Lower leg skin (tissue), 4 donors: ENCODE measurements at regions not wholly inside any gene's neighbourhood (a gene's known extent, or its start where the extent isn't known, plus 50 kb on each side); places are given as distances from the start of the nearest gene placed in this dataset.

Experiments
- DNase-seq, 2 donors: peaks; one replicate each; pipeline ENCODE4 v3.0.0-alpha.2; 2019; ENCODE audit warnings: low spot score in 2 of 2
- H3K4me3 ChIP-seq: fragments of 200-600 bp; sonication (generic); 2 replicates; pipeline ENCODE4 v1.5.1; 2017; ENCODE audit warnings: mild to moderate bottlenecking, low read depth; ENCODE audit not compliant: poor library complexity, severe bottlenecking
- POLR2A ChIP-seq, 2 donors: fragments of 450-650 bp; IDR thresholded peaks; one replicate each; pipeline ENCODE4 v1.6.1; 2016 to 2017; ENCODE audit warnings: antibody characterized with exemption in 2 of 2, mild to moderate bottlenecking in 1 of 2, moderate library complexity in 1 of 2
- WGBS, 2 donors: methylation state at CpG; one replicate each; pipeline ENCODE4 v1.1.5; 2018; 5-methylcytosine and 5-hydroxymethylcytosine counted together
- intact Hi-C: fragments of 100-400 bp; cut with DNase I; formaldehyde crosslinking; loops from one replicate; pipeline ENCODE4 v1.15.0; 2023; ENCODE audit warnings: low total_unique reads
- TF ChIP-seq, protein P1 (sequence below), 3 donors: fragments of 450-650 bp; IDR thresholded peaks; one replicate each; pipeline ENCODE4 v1.5.1; 2016; ENCODE audit warnings: antibody characterized with exemption in 3 of 3, mild to moderate bottlenecking in 3 of 3, moderate library complexity in 2 of 3

DNA sequence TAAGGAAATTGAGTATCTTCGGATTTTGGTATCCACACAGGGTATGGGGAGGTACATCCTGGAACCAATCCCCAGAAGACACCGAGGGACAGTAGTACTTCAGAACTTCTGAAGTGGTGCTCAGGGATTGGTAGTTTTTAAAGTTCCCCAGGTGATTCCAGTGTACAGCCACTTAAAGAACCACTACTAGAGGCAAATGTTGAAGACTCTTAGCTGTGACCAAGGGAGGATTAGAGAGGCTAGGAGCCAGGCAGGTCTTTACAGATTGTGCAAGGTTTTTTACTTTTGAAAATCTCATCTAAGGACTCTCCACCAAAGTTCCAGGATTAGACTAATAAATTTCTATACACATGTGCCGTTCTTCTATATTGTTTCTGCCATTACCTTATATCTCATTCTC lies 52.9 kb upstream of the GLS start:
- no peak overlapping the region for H3K4me3 ChIP-seq
- intact Hi-C loops, result no loop called here
- 92% methylated on average over 3 of the region's 3 CpGs for WGBS, 2 donors
- no peak for DNase-seq
- TF ChIP-seq POLR2A (IDR thresholded peaks at IDR 0.05), result no peak
- TF ChIP-seq, protein P1, sequence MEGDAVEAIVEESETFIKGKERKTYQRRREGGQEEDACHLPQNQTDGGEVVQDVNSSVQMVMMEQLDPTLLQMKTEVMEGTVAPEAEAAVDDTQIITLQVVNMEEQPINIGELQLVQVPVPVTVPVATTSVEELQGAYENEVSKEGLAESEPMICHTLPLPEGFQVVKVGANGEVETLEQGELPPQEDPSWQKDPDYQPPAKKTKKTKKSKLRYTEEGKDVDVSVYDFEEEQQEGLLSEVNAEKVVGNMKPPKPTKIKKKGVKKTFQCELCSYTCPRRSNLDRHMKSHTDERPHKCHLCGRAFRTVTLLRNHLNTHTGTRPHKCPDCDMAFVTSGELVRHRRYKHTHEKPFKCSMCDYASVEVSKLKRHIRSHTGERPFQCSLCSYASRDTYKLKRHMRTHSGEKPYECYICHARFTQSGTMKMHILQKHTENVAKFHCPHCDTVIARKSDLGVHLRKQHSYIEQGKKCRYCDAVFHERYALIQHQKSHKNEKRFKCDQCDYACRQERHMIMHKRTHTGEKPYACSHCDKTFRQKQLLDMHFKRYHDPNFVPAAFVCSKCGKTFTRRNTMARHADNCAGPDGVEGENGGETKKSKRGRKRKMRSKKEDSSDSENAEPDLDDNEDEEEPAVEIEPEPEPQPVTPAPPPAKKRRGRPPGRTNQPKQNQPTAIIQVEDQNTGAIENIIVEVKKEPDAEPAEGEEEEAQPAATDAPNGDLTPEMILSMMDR (IDR thresholded peaks at IDR 0.05), result no peak

DNA sequence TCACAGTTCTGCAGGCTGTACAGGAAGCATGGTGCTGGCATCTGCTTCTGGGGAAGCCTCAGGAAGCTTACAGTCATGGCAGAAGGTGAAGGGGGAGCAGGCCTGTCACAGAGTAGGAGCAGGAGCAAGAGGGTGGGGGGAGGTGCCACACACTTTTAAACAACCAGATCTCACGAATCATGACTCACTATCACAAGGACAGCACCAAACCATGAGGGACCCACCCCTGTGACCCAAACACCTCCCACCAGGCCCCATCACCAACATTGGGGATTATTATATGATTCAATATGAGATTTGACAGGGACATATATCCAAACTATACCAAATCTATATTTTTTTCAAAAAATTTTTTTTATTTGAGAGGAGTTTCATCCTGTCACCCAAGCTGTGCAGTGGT lies 51.0 kb upstream of the GLS start:
- WGBS, 2 donors, result 88 to 94% methylated on average over 1 of the region's 1 CpG
- no peak overlapping the region for H3K4me3 ChIP-seq
- no peak for TF ChIP-seq POLR2A (IDR thresholded peaks at IDR 0.05)
- TF ChIP-seq, protein P1 (IDR thresholded peaks at IDR 0.05), result no peak
- DNase-seq, result no peak
- intact Hi-C loops, result no loop called here
